ENCODE measurements at regions not wholly inside any gene's neighbourhood (a gene's known extent, or its start where the extent isn't known, plus 50 kb on each side); places are given as distances from the start of the nearest gene placed in this dataset.

DNA sequence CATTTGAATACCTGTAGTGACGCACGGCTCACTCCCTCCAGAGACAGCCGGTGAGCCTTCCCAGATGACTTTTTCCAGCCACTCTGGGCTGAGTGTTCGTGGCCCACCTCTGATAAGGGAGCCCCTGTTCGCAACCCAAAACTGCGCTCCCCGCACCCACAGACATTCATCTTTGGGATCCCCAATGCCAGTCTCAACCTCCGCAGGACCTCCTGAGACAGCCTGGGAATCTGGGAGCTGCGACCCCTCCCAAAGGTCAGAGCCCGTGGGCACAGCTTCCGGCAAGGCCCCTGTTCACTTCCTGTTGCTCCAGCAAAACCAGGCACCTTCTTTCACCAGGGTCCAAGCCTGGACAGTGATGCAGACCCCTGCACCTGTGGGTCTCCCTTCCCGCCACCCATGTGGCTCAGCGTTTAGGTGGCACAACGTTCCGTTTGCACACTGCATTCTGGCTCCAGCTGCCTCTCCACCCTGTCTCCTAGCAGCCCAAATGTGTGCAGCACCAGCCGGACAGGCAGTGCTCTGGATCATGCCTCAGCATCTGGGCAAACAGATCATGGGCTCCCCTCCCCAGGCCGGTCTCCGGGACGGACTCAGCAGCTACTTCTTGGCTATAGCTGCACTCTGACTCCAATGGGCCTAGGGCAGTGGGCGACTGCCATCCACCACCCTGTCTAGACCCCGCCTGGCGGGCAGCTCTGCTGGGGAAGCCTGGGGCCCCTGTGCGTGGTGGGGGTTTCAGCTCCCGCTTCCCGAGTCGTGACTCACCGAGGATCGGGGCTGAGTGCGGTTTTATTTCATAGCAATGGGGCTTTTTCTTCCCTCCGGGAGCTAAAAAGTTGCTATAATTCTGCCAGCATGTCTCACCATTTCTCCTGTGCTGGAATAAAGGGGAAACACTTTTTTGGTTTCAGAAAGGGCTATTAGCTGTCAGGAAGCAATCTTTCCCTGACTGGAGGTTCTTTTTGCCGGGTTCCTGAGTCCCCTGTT lies 156.0 kb downstream of the OLFM1 start (continued):
- TF ChIP-seq CEBPB (IDR thresholded peaks at IDR 0.05; ENCODE audit: low read depth, low read length) = no peak

DNA sequence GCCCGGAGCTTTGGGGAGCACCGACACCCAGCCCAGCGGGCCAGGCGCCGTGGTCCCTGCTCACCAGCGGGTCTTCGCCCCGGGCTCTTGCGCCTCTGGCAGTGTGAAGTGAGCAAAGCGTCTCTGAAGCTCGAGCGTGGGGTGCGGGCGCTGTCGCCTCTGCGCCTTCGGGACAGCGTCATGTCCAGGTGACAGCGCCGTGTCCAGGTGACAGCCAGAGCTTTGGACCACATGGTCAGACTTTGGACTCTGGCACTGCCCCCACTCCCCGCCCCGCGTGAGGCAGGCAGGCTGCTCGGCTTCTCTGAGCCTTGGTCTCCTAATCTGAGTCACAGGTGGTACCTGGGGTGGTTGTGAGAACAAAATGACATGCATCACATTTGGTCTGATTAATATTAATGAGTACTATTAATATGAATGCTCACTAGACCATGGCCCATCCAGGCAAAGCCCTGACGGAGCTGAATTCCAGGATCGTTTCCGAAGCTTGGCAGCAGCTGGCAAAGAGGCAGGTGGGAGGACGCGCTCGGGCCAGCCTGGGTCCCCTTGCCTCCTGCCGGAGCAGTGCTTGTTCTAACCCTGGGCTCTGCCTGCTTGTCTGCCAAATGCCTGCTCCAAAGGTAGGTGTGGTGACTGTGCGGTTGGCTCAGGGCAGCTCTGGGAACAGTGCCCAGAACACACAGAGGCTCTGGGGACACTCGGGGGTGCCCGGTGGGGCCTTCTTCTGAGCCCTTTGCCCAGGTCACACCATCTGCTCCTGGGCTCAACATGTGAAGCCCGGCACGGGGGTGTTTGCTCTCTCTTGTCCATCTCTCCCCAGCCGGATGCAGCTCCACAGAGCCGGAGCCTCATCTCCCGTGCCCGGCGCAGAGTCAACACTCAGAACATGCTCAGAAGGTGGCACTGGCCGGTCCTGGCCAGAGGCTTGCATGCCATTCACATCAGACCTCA lies 157.1 kb downstream of the OLFM1 start:
- ChIA-PET POLR2A (ENCODE audit: unreplicated experiment) (no interaction called here), CTCF (no interaction called here)
- H4K5ac ChIP-seq (ENCODE audit: low read depth, low read length) = no peak overlapping the region
- H3K56ac ChIP-seq (ENCODE audit: extremely low read depth, insufficient read depth, low read length) = no peak overlapping the region
- no peak overlapping the region for H2AK5ac ChIP-seq (ENCODE audit: low read depth, low read length)
- H3K9me3 ChIP-seq (ENCODE audit: control insufficient read depth, insufficient read depth, low read length) = peaks cover 36% of the 10 kb centered on the region
- 80% methylated on average over 28 of the region's 42 CpGs; no CpG with 5 or more reads in 1 of the 2 experiments for WGBS, 2 experiments (ENCODE audit: extremely low coverage in 2 of 2, insufficient read length in 1 of 2)
- H2BK5ac ChIP-seq (ENCODE audit: low read depth, low read length, poor library complexity, severe bottlenecking) = no peak overlapping the region
- H2AK9ac ChIP-seq (replicated peaks; ENCODE audit: low read depth, low read length, poor library complexity) = no peak overlapping the region
- H3K4me3 ChIP-seq (ENCODE audit: insufficient read depth, low read depth, low read length) = no peak overlapping the region
- H4K20me1 ChIP-seq (ENCODE audit: insufficient read depth, low read length) = no peaks in the 10 kb centered on the region
- H3K79me1 ChIP-seq (ENCODE audit: low read depth in 1 of 2, low read length in 2 of 2) = no peaks in the 10 kb centered on the region
- H3K4me2 ChIP-seq (ENCODE audit: low read depth, low read length) = no peak overlapping the region
- no peak overlapping the region for H2BK20ac ChIP-seq (ENCODE audit: low read depth, low read length)
- no peaks in the 10 kb centered on the region for H3K9me1 ChIP-seq (ENCODE audit: insufficient read depth, low read length)
- ATAC-seq (ENCODE audit: low read depth) (no peak), DNase-seq (no peak)
- no peaks in the 10 kb centered on the region for H3K4me1 ChIP-seq (ENCODE audit: control insufficient read depth, insufficient read depth, low read length)
- no peak overlapping the region for H3K4ac ChIP-seq (ENCODE audit: low read depth, low read length)
- no peak overlapping the region for H4K8ac ChIP-seq (ENCODE audit: low read depth in 2 of 2, low read length in 2 of 2)
- H3K9ac ChIP-seq (ENCODE audit: low read depth, low read length) = no peak overlapping the region
- in situ Hi-C loops (cut with MboI; ENCODE audit: low sequenced_read_pairs) (no loop called here), intact Hi-C loops (cut with micrococcal nuclease) (no loop called here), dilution Hi-C loops (cut with HindIII; ENCODE audit: low sequenced_read_pairs, unreplicated experiment) (no loop called here)
- H3K23ac ChIP-seq (ENCODE audit: low read depth, low read length) = no peak overlapping the region
- H3K14ac ChIP-seq (replicated peaks; ENCODE audit: low read depth, low read length) = no peak overlapping the region
- no peak overlapping the region for H2AFZ ChIP-seq (replicated peaks; ENCODE audit: low read length, poor library complexity)
- no peak overlapping the region for H3K27ac ChIP-seq (ENCODE audit: insufficient read depth, low read length)
- H4K91ac ChIP-seq (ENCODE audit: insufficient read depth, low read depth, low read length) = no peak overlapping the region
- no peaks in the 10 kb centered on the region for H3K36me3 ChIP-seq (ENCODE audit: control insufficient read depth, insufficient read depth, low read length)
- H2BK120ac ChIP-seq (ENCODE audit: low read depth, low read length) = no peak overlapping the region
- no TSS peak for BruUV-seq (replicated peaks)
- no peak overlapping the region for H2BK15ac ChIP-seq (ENCODE audit: low read depth, low read length)
- H3K18ac ChIP-seq (ENCODE audit: low read depth, low read length) = no peak overlapping the region
- H3K27me3 ChIP-seq (ENCODE audit: control insufficient read depth, insufficient read depth, low read length) = no peaks in the 10 kb centered on the region
- TF ChIP-seq MXI1 (IDR thresholded peaks at IDR 0.05; ENCODE audit: borderline replicate concordance, low read depth, low read length) (no peak), CHD1 (IDR thresholded peaks at IDR 0.05; ENCODE audit: low read depth, low read length) (no peak), RAD21 (IDR thresholded peaks at IDR 0.05; ENCODE audit: low read length) (no peak), RCOR1 (IDR thresholded peaks at IDR 0.05; ENCODE audit: insufficient replicate concordance, low read length) (no peak), MAZ (IDR thresholded peaks at IDR 0.05; ENCODE audit: borderline replicate concordance, low read depth, low read length) (no peak), FOS (IDR thresholded peaks at IDR 0.05; ENCODE audit: low read depth, low read length) (no peak), SMC3 (IDR thresholded peaks at IDR 0.05; ENCODE audit: low read depth, low read length) (no peak)
- TF ChIP-seq, protein P1, sequence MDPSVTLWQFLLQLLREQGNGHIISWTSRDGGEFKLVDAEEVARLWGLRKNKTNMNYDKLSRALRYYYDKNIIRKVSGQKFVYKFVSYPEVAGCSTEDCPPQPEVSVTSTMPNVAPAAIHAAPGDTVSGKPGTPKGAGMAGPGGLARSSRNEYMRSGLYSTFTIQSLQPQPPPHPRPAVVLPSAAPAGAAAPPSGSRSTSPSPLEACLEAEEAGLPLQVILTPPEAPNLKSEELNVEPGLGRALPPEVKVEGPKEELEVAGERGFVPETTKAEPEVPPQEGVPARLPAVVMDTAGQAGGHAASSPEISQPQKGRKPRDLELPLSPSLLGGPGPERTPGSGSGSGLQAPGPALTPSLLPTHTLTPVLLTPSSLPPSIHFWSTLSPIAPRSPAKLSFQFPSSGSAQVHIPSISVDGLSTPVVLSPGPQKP (IDR thresholded peaks at IDR 0.05; ENCODE audit: borderline replicate concordance, low read depth, low read length) = no peak
- TF ChIP-seq, protein P2, sequence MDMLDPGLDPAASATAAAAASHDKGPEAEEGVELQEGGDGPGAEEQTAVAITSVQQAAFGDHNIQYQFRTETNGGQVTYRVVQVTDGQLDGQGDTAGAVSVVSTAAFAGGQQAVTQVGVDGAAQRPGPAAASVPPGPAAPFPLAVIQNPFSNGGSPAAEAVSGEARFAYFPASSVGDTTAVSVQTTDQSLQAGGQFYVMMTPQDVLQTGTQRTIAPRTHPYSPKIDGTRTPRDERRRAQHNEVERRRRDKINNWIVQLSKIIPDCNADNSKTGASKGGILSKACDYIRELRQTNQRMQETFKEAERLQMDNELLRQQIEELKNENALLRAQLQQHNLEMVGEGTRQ (IDR thresholded peaks at IDR 0.05; ENCODE audit: low read depth, low read length) = no peak

Data from IMR-90 (cell line).